PC-3 (cell line): ENCODE measurements at regions not wholly inside any gene's neighbourhood (a gene's known extent, or its start where the extent isn't known, plus 50 kb on each side); places are given as distances from the start of the nearest gene placed in this dataset.

Experiments used
- CTCF ChIP-seq: fragments of 300-600 bp; sonication (generic); conservative IDR thresholded peaks from 2 replicates; pipeline ENCODE4 v1.5.1; 2017; ENCODE audit warnings: antibody characterized with exemption, low read depth, mild to moderate bottlenecking, low read length
- EZH2 ChIP-seq: fragments of 300-600 bp; sonication (generic); IDR thresholded peaks from one replicate; pipeline ENCODE4 v1.6.1; 2017; ENCODE audit warnings: antibody characterized with exemption, mild to moderate bottlenecking, low read length; ENCODE audit not compliant: unreplicated experiment

- TF ChIP-seq CTCF, result no peak
- no peak for TF ChIP-seq EZH2
Observed at GRCh38 chr2:236968880-236969534, 116.7 kb upstream of the COPS8 start.
